G401 (cell line): ENCODE measurements at regions not wholly inside any gene's neighbourhood (a gene's known extent, or its start where the extent isn't known, plus 50 kb on each side); places are given as distances from the start of the nearest gene placed in this dataset.
"Not testable (repeated sequence)": the region's sequence is repeated elsewhere in the genome, so short reads cannot be mapped to it uniquely, and the experiment has no call there.

Experiments
- DNase-seq: peaks from one replicate; pipeline ENCODE4 v3.0.0-alpha.2; 2015; ENCODE audit warnings: low spot score
- in situ Hi-C: cut with HindIII; loops from 2 replicates; pipeline ENCODE4 v1.10.0; 2016; ENCODE audit warnings: low sequenced_read_pairs, mixed read lengths

GRCh38 chr4:133565379-133565778, 416.3 kb downstream of the PCDH10 start:
- in situ Hi-C loops, result no loop called here
- no peak for DNase-seq

- in situ Hi-C loops, result no loop called here
Measured at GRCh38 chr4:133559987-133560386, 410.9 kb downstream of the PCDH10 start.

GRCh38 chr4:133555671-133556070, 406.6 kb downstream of the PCDH10 start:
- no peak for DNase-seq
- in situ Hi-C loops, result no loop called here

More at GRCh38 chr4:133559987-133560386, 410.9 kb downstream of the PCDH10 start:
- DNase-seq, result no peak

- in situ Hi-C loops, result no loop called here
- no peak for DNase-seq
Measured at GRCh38 chr4:133550436-133550835, 401.3 kb downstream of the PCDH10 start.

GRCh38 chr4:133544097-133544496, 395.0 kb downstream of the PCDH10 start:
- no peak for DNase-seq
- in situ Hi-C loops, result no loop called here

- DNase-seq, result no peak
- in situ Hi-C loops, result no loop called here
Measured at GRCh38 chr4:133537780-133538281, 388.7 kb downstream of the PCDH10 start.

- in situ Hi-C loops, result not testable (repeated sequence)
Measured at GRCh38 chr4:133534224-133534623, 385.1 kb downstream of the PCDH10 start.

GRCh38 chr4:133524369-133524768, 375.3 kb downstream of the PCDH10 start:
- in situ Hi-C loops, result no loop called here
- DNase-seq, result no peak

More at GRCh38 chr4:133534224-133534623, 385.1 kb downstream of the PCDH10 start:
- not testable (repeated sequence) for DNase-seq

- in situ Hi-C loops, result no loop called here
- DNase-seq, result no peak
Measured at GRCh38 chr4:133513901-133514300, 364.8 kb downstream of the PCDH10 start.

- no peak for DNase-seq
- in situ Hi-C loops, result no loop called here
Measured at GRCh38 chr4:133498149-133498548, 349.1 kb downstream of the PCDH10 start.

GRCh38 chr4:133493776-133494175, 344.7 kb downstream of the PCDH10 start:
- in situ Hi-C loops, result no loop called here
- DNase-seq, result no peak

- DNase-seq, result no peak
- in situ Hi-C loops, result no loop called here
Measured at GRCh38 chr4:133493241-133493640, 344.1 kb downstream of the PCDH10 start.

GRCh38 chr4:133484287-133484686, 335.2 kb downstream of the PCDH10 start:
- DNase-seq, result no peak
- in situ Hi-C loops, result no loop called here

GRCh38 chr4:133483600-133484246, 334.6 kb downstream of the PCDH10 start:
- in situ Hi-C loops, result no loop called here
- DNase-seq, result peak; percentile 11

- in situ Hi-C loops, result no loop called here
Measured at GRCh38 chr4:133476063-133476462, 327.0 kb downstream of the PCDH10 start.

GRCh38 chr4:133474501-133474900, 325.4 kb downstream of the PCDH10 start:
- in situ Hi-C loops, result no loop called here

More at GRCh38 chr4:133476063-133476462, 327.0 kb downstream of the PCDH10 start:
- DNase-seq, result no peak

GRCh38 chr4:133472244-133472643, 323.1 kb downstream of the PCDH10 start:
- no peak for DNase-seq
- in situ Hi-C loops, result no loop called here

More at GRCh38 chr4:133474501-133474900, 325.4 kb downstream of the PCDH10 start:
- DNase-seq, result no peak

- in situ Hi-C loops, result no loop called here
- no peak for DNase-seq
Measured at GRCh38 chr4:133467290-133467947, 318.3 kb downstream of the PCDH10 start.

GRCh38 chr4:133465022-133465421, 315.9 kb downstream of the PCDH10 start:
- no peak for DNase-seq
- in situ Hi-C loops, result no loop called here

GRCh38 chr4:133464311-133464710, 315.2 kb downstream of the PCDH10 start:
- no peak for DNase-seq
- in situ Hi-C loops, result no loop called here

GRCh38 chr4:133452678-133453077, 303.6 kb downstream of the PCDH10 start:
- in situ Hi-C loops, result no loop called here
- DNase-seq, result no peak
